GM18508 (cell line): ENCODE measurements at regions not wholly inside any gene's neighbourhood (a gene's known extent, or its start where the extent isn't known, plus 50 kb on each side); places are given as distances from the start of the nearest gene placed in this dataset.

Experiments used
- ATAC-seq: cut with Tn5 transposase; IDR thresholded peaks from one replicate; pipeline ENCODE4 v1.9.1; 2021; ENCODE audit warnings: moderate number of reproducible peaks; ENCODE audit not compliant: insufficient read depth, unreplicated experiment

- ATAC-seq = no peak
Observed at GRCh38 chr1:57898531-57898930, 474.7 kb upstream of the DAB1 start.

- no peak for ATAC-seq
Observed at GRCh38 chr1:57897581-57897980, 473.7 kb upstream of the DAB1 start.

GRCh38 chr1:57894315-57894714, 470.5 kb upstream of the DAB1 start:
- ATAC-seq = no peak

GRCh38 chr1:57889676-57890320, 465.9 kb upstream of the DAB1 start:
- ATAC-seq = no peak

GRCh38 chr1:57887964-57888491, 464.2 kb upstream of the DAB1 start:
- ATAC-seq = no peak

- no peak for ATAC-seq
Observed at GRCh38 chr1:57886376-57886775, 462.5 kb upstream of the DAB1 start.

GRCh38 chr1:57883642-57883995, 459.8 kb upstream of the DAB1 start:
- ATAC-seq = no peak

DNA sequence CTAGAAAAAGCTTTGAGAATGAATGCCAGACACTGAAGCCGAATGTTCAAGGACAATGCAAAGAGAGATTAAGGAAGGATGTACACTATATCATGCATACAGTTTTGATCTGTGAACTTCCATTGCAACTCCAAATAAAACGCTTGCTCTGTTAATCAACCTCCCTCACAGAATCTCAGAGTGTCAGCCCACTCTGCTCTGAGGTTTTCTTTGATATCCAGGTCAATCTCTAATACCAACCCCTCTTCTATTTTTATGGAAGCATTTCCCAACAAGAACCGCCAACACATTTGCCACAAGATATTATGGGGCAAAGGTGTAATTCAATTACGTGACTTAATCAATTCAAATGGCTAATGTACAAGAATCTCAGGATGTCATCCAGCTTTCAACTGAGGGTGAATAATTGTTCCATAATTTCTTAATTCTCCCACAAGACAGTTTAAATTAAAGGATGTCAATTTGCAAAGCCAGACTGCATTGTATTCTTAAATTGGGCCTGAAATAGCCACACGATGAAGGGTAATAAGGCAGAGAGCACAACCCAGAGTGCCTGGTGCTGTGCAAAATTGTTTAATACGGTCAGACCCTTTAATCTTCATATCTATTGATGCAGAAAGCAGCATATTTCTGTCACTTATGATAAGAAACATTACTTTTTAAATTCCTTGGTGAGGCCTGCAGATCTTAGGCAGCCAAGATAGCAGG, 459.2 kb upstream of the DAB1 start:
- ATAC-seq = no peak

GRCh38 chr1:57882072-57882471, 458.2 kb upstream of the DAB1 start:
- ATAC-seq = no peak

DNA sequence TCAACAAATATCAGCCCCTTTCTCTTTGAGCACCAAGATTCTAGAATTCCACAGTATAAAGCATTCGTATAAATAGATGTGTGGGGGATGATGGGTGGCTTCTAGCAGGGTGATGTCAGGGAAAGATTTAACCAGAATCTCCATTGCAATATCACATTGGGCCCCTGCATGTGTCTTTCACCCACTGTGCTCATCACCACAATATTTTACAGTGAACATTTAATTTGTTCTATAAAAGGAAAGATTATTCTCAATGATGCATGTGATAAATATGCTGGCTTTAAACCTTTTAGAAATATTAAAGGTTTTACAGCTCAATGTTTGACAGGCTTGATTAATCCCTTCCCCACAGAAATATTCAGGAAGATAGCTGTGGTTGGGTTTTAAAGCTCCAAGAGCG, 457.8 kb upstream of the DAB1 start:
- no peak for ATAC-seq

DNA sequence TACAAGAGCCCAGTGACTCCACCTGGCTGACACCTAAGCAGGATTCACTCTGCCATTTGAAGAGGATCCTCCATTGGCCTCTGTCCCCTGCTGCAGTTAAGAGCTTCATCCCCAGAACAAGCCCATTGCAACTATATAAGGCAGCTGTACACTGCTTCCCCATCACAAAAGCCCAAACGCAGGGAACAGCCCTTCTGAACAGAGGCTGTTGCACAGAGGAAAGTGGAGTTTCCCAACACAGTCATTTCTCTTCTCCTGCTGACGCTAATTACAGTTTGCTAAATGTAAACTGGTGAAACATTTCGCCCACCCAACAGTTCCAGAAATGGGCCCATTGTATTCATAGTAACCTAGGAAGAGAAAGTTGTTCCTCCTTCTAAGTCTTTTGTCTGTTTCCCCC, 455.8 kb upstream of the DAB1 start:
- no peak for ATAC-seq

- no peak for ATAC-seq
Observed at GRCh38 chr1:57874418-57874877, 450.6 kb upstream of the DAB1 start.

DNA sequence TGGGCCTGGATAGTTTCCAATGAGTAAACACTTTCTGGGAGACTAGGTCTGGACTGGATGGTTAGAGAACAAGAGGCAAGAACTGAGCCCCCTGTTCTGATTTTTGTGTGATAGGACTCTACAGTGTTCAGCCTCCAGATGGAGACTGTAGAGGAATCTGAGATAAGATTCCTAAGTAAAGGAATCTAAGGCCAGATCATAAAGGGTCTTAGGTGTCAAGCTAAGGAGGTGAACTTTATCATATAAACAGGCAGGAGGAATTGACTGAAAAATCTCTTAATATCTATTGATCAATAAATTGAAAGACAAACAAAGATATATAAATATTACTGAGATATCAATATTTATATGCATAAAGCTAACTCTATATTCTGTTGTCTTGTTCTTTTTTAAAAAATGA, 449.1 kb upstream of the DAB1 start:
- ATAC-seq = no peak

GRCh38 chr1:57868908-57869307, 445.0 kb upstream of the DAB1 start:
- ATAC-seq = no peak

DNA sequence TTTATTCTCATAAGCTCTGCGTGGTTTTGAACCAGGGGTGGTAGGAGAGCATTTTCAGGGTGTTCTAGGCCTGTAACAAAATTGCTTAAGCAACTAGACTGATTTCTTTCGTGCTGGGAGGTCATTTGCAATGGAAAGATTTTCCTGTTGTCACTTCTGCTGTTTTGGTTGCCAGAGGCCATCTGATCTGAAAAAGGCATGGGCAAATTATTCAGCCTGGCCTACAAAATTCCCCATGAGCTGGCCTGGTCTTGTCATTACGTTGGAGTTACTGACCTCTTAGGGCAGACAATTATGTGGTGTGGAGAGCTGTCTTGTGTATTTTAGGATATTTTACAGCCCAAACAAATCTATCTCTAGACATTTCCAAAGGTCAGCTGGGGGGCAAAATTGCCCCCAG, 444.4 kb upstream of the DAB1 start:
- ATAC-seq = no peak

GRCh38 chr1:57866998-57867397, 443.1 kb upstream of the DAB1 start:
- ATAC-seq = no peak

DNA sequence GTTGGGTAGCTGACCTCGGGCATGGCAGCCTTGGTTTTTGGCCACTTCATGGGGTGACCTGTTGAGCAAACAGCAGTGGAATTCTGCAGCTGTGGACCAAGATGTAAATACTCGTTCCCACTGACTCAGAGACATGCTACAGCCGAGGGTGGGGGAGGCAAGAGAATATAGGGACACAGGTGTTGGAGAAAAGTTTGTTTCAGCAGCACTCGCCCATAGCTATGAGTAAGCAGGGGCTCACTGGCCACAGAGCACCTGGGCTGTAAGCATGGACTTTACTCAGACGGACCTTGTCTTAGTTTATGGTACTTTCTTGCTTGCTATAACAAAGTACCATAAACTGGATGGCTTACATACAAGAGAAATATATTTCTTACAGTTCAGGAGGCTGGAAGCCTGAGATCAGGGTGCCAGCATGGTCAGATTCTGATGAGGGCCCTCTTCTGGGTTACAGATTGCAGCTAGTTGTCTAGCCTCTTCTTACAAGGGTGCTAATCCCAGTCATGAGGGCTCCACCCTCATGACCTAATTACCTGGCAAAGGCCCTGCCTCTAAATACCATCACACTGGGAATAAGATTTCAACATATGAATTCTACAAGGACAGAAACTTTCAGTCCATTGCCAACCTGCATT, 437.2 kb upstream of the DAB1 start:
- ATAC-seq = no peak

GRCh38 chr1:57860325-57860724, 436.5 kb upstream of the DAB1 start:
- ATAC-seq = no peak

DNA sequence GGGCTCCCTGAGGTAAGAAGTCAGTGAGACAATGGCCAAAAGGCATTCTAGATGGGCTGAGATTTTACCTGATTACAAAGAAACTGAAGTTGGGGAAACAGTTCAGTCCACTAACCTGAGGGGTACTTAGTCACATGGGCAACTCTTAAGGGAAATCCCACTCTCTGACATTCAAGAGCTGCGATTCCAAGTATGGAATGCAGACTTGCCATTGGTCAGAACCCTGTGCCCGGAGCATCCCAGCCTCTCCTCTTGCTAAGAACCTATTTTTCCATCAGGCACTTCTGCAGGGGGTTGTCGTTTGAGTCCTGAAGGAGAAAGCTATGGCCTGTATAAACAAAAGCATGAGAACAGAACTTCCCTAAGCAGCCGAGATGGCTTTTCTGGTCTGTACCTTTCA, 434.9 kb upstream of the DAB1 start:
- no peak for ATAC-seq

GRCh38 chr1:57857809-57858208, 433.9 kb upstream of the DAB1 start:
- no peak for ATAC-seq

GRCh38 chr1:57854436-57854835, 430.6 kb upstream of the DAB1 start:
- no peak for ATAC-seq
